NCI-H748 (cell line): ENCODE measurements at regions not wholly inside any gene's neighbourhood (a gene's known extent, or its start where the extent isn't known, plus 50 kb on each side); places are given as distances from the start of the nearest gene placed in this dataset.

Experiments
- DNase-seq: peaks from one replicate; lab custom pipeline; 2025; ENCODE audit not compliant: unreplicated experiment; lab: John Stamatoyannopoulos, UW

DNA sequence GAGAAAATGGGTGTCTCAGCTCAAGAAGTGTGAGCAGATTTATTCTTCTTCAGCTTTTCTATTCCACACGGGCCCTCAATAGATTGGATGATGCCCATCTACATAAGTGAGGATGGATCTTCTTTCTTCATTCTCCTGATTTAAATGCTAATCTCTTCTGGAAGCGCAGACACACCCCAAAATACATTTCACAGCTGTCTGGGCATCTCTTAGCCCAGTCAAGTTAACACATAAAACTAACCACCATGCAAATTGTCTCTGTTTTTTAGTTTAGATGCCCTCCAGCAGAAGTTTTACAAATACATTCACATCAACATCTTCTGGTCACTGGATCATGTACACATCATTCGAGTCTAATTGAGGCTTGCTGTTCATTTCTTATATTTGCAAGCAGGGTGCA, 249.0 kb upstream of the VCX3A start:
- DNase-seq, result no peak

DNA sequence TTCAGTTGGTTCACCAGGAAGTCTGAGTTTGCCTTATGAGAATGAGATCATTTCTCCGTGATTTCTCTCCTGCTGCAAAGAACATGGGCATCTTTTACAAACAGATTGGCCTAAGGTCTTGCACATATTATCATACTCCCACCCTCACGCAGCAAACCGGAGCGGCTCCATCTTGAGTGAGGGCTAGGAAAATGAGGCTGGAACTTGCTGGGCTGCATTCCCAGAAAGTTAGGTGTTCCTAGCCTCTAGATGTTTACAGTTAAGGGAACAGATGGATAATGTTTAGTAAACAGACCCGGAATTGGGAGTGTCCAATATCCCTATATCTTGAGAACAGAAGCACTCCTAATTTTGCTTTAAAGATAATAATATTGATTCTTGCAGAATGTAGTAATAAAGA, 247.9 kb upstream of the VCX3A start:
- DNase-seq, result no peak

GRCh38 chrX:6778544-6779503, 243.9 kb upstream of the VCX3A start:
- DNase-seq, result no peak

DNA sequence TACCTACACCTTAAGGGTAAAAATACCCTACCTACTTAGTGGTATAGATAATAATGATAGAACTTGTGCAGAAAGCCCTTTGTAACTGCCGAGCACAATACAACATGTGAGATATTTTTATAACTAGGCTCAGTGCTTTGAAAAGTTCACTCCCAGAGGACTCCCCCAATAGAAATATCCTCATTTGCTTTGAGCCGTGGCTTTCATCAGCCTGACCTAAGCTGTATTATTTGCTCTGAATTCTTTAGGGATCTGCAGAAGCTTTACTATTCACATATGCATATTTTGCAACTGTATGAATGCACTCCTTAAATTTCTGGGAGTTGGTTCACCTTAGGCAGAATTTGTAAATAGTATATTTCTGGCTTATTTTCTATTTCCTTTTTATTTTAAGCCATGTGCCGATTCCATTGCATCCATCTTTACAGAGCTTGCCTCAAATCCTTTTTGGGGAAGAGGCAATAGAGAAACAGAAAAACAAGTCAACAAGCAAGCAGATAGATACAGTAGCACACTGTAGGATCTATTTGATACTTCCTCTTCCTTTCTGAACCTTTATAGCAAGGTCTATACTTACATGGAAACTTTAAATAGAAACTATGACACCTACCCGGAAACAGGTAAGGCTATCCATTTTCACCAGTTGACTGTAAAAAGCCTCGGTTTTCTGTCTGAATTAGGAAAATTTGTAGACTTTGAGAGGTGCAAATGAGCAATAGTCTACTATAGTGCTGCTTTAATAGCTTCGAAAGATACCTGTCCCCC, 242.5 kb upstream of the VCX3A start:
- DNase-seq, result no peak

- no peak for DNase-seq
Observed at GRCh38 chrX:6770936-6771335, 236.0 kb upstream of the VCX3A start.

- DNase-seq, result peak; percentile 82
Observed at GRCh38 chrX:6768881-6769280, 234.0 kb upstream of the VCX3A start.

GRCh38 chrX:6761251-6761650, 226.3 kb upstream of the VCX3A start:
- no peak for DNase-seq

DNA sequence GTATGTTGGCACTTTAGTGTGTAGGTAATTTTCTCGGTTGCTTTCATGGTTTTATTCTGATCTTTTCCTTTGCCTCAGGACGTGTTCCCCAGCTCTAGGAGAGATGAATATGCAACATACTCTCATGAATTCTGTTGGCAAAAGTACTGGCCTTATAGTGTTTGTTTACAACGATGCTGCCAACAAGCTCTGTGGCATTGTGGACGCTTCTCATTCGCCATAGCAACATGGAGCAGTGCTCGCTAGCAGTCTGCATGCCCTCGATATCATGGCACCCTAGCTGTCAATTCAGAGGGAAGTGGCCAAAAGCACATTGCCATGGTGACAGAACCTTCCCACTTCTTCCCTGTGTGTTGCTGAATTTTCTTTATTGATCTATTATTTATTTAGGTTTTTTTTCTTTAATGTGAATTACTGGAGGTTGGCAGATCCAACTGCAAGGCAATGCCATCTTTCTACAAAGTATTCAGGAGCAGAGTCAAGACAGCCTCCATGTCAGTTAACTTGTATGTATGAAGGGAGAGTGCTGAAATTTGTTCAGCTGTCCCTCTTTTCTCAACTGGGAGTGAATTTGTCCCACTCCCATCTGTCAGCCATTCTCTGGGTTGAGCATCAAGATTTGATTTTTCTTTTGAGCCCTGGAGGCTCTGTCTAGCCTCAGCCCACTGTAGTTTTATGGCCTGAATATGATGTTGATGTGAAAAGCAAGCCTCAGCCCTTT, 224.9 kb upstream of the VCX3A start:
- no peak for DNase-seq

GRCh38 chrX:6758234-6758633, 223.3 kb upstream of the VCX3A start:
- DNase-seq, result no peak

GRCh38 chrX:6757631-6758030, 222.7 kb upstream of the VCX3A start:
- no peak for DNase-seq

DNA sequence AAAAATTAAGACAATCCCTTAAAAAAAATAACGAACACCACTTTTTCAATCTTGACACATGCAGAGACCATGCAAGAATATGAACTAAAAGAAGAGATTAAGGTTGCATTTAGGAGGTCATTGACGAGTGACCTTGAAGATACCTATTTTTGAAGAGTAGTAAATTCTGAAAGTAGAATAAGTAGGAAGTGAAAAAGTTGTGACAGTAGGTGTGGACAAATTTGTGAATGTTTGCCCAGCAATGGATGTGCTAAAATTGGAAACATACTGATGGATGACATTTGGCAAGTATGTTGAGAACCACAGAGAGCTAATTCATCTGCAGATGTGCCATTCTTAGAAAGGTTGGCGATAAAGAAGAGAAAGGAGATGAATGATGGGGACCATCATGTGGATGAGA, 213.7 kb upstream of the VCX3A start:
- no peak for DNase-seq

- DNase-seq, result no peak
Observed at GRCh38 chrX:6738518-6739470, 203.9 kb upstream of the VCX3A start.

- no peak for DNase-seq
Observed at GRCh38 chrX:6734844-6735634, 200.1 kb upstream of the VCX3A start.

DNA sequence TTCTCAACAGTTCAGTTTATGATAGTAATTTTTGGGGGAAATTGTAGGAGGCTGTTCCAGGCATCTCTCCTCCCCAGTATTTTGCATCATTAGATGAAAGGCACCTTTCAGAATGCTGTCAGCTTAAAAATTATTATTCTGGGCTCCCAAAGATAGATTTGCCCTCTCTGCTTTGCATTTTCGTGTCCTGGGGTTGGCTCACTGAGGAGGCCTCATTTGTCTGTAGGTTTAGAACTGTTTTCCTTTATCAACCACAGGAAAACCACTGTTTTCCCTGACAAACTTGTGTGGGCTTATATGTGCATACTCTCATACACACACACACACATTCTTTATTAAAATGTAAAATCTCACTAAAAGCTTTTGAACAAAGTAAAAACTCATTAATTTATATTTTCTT, 197.2 kb upstream of the VCX3A start:
- DNase-seq, result no peak

DNA sequence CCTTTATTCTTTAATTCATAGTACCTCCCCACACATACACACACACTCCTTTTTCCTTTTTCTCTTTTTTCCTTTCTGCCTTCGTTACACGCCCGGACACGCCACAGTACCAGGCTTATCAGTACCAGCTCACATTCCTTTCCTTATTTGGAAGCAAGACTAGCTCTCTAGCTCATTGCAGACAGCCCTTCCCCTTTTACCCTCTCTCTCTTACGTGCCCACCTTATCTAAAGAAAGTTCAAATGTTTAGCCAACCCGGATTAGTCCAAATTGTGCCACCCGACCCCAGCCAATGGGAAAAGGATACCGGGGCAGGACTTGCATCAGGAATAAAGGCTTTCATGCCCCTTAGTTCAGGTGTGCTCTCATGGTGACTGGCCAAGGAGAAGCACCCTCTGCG, 194.7 kb upstream of the VCX3A start:
- no peak for DNase-seq

GRCh38 chrX:6718766-6719165, 183.8 kb upstream of the VCX3A start:
- no peak for DNase-seq

DNA sequence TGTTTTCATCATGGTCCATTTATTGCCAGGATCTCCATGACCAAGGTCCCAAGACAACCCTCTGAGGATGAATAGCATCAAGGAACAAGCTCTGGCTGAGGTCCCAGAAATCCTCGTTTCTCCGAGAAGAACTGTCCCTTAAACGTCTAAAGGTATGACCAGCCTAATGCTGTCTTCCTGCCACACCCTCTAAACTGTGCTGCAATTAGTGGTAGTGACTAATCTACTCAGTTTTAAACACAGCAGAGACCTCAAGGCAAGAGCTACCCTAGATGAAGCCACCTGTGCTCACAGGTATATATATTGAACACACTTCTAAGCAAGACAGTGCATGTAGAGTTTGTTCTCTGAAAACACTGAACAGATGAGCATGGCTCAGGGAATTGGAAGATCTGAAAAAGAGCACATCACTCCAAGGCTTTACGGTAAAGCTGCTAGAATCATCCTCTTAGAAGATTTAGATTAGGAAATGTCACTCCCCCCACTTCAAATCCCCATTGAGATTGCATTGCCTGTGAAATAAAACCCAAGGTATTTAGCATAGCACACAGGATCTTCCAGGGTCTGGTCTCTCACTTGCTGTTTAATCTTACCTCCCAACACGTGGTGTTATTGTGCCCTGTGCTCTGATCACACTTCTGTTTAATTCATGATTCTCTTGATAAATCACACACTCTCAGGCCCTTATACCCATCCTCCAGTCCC, 173.9 kb upstream of the VCX3A start:
- no peak for DNase-seq

DNA sequence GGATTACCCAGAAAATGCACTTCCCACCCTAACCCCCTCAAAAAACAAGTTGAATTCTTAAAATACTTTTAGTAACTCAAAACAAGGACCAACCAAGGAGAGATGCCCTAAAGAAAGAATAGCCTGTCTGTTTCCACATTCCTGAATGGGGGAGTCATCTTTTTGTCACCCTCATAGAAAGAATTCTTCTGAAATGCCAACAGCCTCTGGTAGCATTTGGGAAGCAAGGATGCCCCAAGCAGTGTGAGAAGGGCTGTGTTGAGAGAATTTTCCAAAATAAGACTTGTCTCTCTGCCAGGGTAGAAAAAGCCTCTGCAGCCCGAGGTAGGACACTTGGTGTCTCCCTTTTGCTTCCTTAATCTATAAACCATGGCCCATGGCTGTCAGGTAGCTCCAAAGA, 173.1 kb upstream of the VCX3A start:
- DNase-seq, result no peak

- DNase-seq, result no peak
Observed at GRCh38 chrX:6707497-6707896, 172.6 kb upstream of the VCX3A start.
